H1 (cell line): ENCODE measurements at regions not wholly inside any gene's neighbourhood (a gene's known extent, or its start where the extent isn't known, plus 50 kb on each side); places are given as distances from the start of the nearest gene placed in this dataset.

Experiments
- CHD1 ChIP-seq: IDR thresholded peaks from 2 replicates; pipeline ENCODE4 v1.6.1; 2012; ENCODE audit warnings: low read depth, low read length, improper control_type of control experiment
- EP300 ChIP-seq, 2 experiments: IDR thresholded peaks; 1 replicate in 1 of 2; 2 replicates in 1 of 2; pipeline ENCODE4 v1.6.1; 2011 to 2012; ENCODE audit warnings: low read depth in 2 of 2, low read length in 2 of 2, mild to moderate bottlenecking in 2 of 2, borderline replicate concordance in 1 of 2, inconsistent platforms in 1 of 2, moderate library complexity in 1 of 2
- MAFK ChIP-seq: IDR thresholded peaks from 2 replicates; pipeline ENCODE4 v1.6.1; 2012; ENCODE audit warnings: low read depth, mild to moderate bottlenecking, improper control_type of control experiment, low read length

GRCh38 chr12:67088401-67089118 lies 180.6 kb upstream of the CAND1 start (continued):
- TF ChIP-seq CHD1 (no peak), MAFK (no peak), EP300 (IDR thresholded peaks at IDR 0.05; ENCODE audit: borderline replicate concordance in 1 of 2, low read depth in 2 of 2, low read length in 2 of 2) (no peak)
